PC-9 (cell line): ENCODE measurements at regions not wholly inside any gene's neighbourhood (a gene's known extent, or its start where the extent isn't known, plus 50 kb on each side); places are given as distances from the start of the nearest gene placed in this dataset.

ENCODE experiments used
- BruUV-seq: library from RNA; stranded (reverse); fragments of 400-500 nt; replicated peaks from 2 replicates; lab custom pipeline; 2021; lab: Mats Ljungman, UMichigan
- CTCF ChIA-PET: fragments of 300-600 bp; sonication (Branson Sonifier 250); formaldehyde crosslinking; loops from one replicate; lab custom pipeline; 2022; ENCODE audit warnings: antibody characterized with exemption; lab: Charles Lee
- POLR2A ChIA-PET: fragments of 300-600 bp; sonication (Branson Sonifier 250); formaldehyde crosslinking; loops from one replicate; lab custom pipeline; 2022; ENCODE audit warnings: antibody characterized with exemption; ENCODE audit not compliant: unreplicated experiment; lab: Charles Lee
- DNase-seq, 2 experiments: peaks; one replicate each; pipeline versions ENCODE4 v3.0.0 to v3.0.0-alpha.2; 2015 to 2022; ENCODE audit warnings: mixed read lengths in 1 of 2
- H2AFZ ChIP-seq: fragments of 200-600 bp; sonication (generic); 2 replicates; pipeline ENCODE4 v1.8.1; 2017; ENCODE audit warnings: antibody characterized with exemption
- H3F3A ChIP-seq: fragments of 200-600 bp; sonication (generic); 2 replicates; pipeline ENCODE4 v1.8.1; 2017; ENCODE audit warnings: antibody characterized with exemption, mild to moderate bottlenecking, low read depth; ENCODE audit not compliant: insufficient read depth
- H3K27ac ChIP-seq: fragments of 200-600 bp; sonication (generic); 2 replicates; pipeline ENCODE4 v1.6.1; 2016; ENCODE audit warnings: mixed run types
- H3K27me3 ChIP-seq: fragments of 200-600 bp; sonication (generic); 2 replicates; pipeline ENCODE4 v1.6.1; 2016; ENCODE audit warnings: low read depth, mixed run types; ENCODE audit not compliant: insufficient read depth
- H3K36me3 ChIP-seq: fragments of 200-600 bp; sonication (generic); 2 replicates; pipeline ENCODE4 v1.6.1; 2016; ENCODE audit warnings: low read depth, mixed run types
- H3K4me1 ChIP-seq: fragments of 200-600 bp; sonication (generic); replicated peaks from 2 replicates; pipeline ENCODE4 v1.6.1; 2016; ENCODE audit warnings: mixed run types; ENCODE audit not compliant: insufficient read depth
- H3K4me2 ChIP-seq: fragments of 200-600 bp; sonication (generic); 2 replicates; pipeline ENCODE4 v1.6.1; 2017; ENCODE audit warnings: mixed run types
- H3K4me3 ChIP-seq: fragments of 200-600 bp; sonication (generic); 2 replicates; pipeline ENCODE4 v1.6.1; 2016; ENCODE audit warnings: mixed run types
- H3K79me2 ChIP-seq: fragments of 200-600 bp; sonication (generic); 2 replicates; pipeline ENCODE4 v1.6.1; 2017; ENCODE audit warnings: low read depth, mixed run types
- H3K9me2 ChIP-seq: fragments of 200-600 bp; sonication (generic); 2 replicates; pipeline ENCODE4 v1.8.1; 2017; ENCODE audit warnings: mild to moderate bottlenecking; ENCODE audit not compliant: insufficient read depth
- H3K9me3 ChIP-seq: fragments of 200-600 bp; sonication (generic); 2 replicates; pipeline ENCODE4 v1.8.1; 2016; ENCODE audit warnings: low read depth; ENCODE audit not compliant: insufficient read depth
- H4K20me1 ChIP-seq: fragments of 200-600 bp; sonication (generic); 2 replicates; pipeline ENCODE4 v1.8.1; 2017; ENCODE audit not compliant: insufficient read depth
- CTCF ChIP-seq: fragments of 200-600 bp; sonication (generic); conservative IDR thresholded peaks from 2 replicates; pipeline ENCODE4 v1.6.1; 2017; ENCODE audit warnings: mixed run types, antibody characterized with exemption, mild to moderate bottlenecking, moderate library complexity
- EZH2 ChIP-seq: fragments of 200-600 bp; sonication (generic); IDR thresholded peaks from 2 replicates; pipeline ENCODE4 v1.8.0; 2017; ENCODE audit warnings: antibody characterized with exemption, low read depth
- intact Hi-C: fragments of 100-400 bp; cut with micrococcal nuclease; formaldehyde crosslinking; loops from one replicate; pipeline ENCODE4 v1.10.0; 2022; ENCODE audit not compliant: unreplicated experiment

- ChIA-PET CTCF (no interaction called here), POLR2A (no interaction called here)
- BruUV-seq, result no TSS peak
- H3K9me3 ChIP-seq, result no peaks in the 10 kb centered on the region
- no peak overlapping the region for H3K4me3 ChIP-seq
- no peak overlapping the region for H3K27ac ChIP-seq
- no peak overlapping the region for H3K4me2 ChIP-seq
- DNase-seq, result no peak
- intact Hi-C loops, result no loop called here
- H3K27me3 ChIP-seq, result no peaks in the 10 kb centered on the region
- no peaks in the 10 kb centered on the region for H3F3A ChIP-seq
- no peaks in the 10 kb centered on the region for H3K79me2 ChIP-seq
- TF ChIP-seq EZH2 (no peak), CTCF (no peak)
- no peaks in the 10 kb centered on the region for H3K9me2 ChIP-seq
- no peaks in the 10 kb centered on the region for H3K36me3 ChIP-seq
- no peak overlapping the region for H2AFZ ChIP-seq
- H4K20me1 ChIP-seq, result no peaks in the 10 kb centered on the region
- no peaks in the 10 kb centered on the region for H3K4me1 ChIP-seq
Observed at GRCh38 chr17:36825951-36826350, 111.3 kb upstream of the LHX1 start.

- H4K20me1 ChIP-seq, result no peaks in the 10 kb centered on the region
- no peaks in the 10 kb centered on the region for H3K27me3 ChIP-seq
- H2AFZ ChIP-seq, result no peak overlapping the region
- no peaks in the 10 kb centered on the region for H3K4me1 ChIP-seq
- no peak overlapping the region for H3K27ac ChIP-seq
- intact Hi-C loops, result no loop called here
- no peaks in the 10 kb centered on the region for H3K9me2 ChIP-seq
- no peak overlapping the region for H3K4me3 ChIP-seq
- no TSS peak for BruUV-seq
- H3K79me2 ChIP-seq, result no peaks in the 10 kb centered on the region
- ChIA-PET CTCF (no interaction called here), POLR2A (no interaction called here)
- no peak overlapping the region for H3K4me2 ChIP-seq
- no peaks in the 10 kb centered on the region for H3F3A ChIP-seq
- no peaks in the 10 kb centered on the region for H3K36me3 ChIP-seq
- DNase-seq, result no peak
- TF ChIP-seq CTCF (no peak), EZH2 (no peak)
- no peaks in the 10 kb centered on the region for H3K9me3 ChIP-seq
Observed at GRCh38 chr17:36827081-36827480, 110.2 kb upstream of the LHX1 start.

GRCh38 chr17:36829676-36830075 is 107.6 kb upstream of the LHX1 start:
- Histone ChIP-seq H3K79me2 (no peaks in the 10 kb centered on the region), H3K9me2 (no peaks in the 10 kb centered on the region), H2AFZ (no peak overlapping the region), H3K4me3 (no peak overlapping the region), H3K9me3 (no peaks in the 10 kb centered on the region), H3F3A (no peaks in the 10 kb centered on the region), H3K4me1 (no peaks in the 10 kb centered on the region), H4K20me1 (no peaks in the 10 kb centered on the region), H3K4me2 (no peak overlapping the region), H3K27me3 (no peaks in the 10 kb centered on the region), H3K27ac (no peak overlapping the region), H3K36me3 (no peaks in the 10 kb centered on the region)
- TF ChIP-seq EZH2 (no peak), CTCF (no peak)
- intact Hi-C loops, result no loop called here
- POLR2A ChIA-PET, result no interaction called here
- DNase-seq, result no peak
- CTCF ChIA-PET, result no interaction called here
- no TSS peak for BruUV-seq
